HG03432 (cell line): ENCODE measurements at regions not wholly inside any gene's neighbourhood (a gene's known extent, or its start where the extent isn't known, plus 50 kb on each side); places are given as distances from the start of the nearest gene placed in this dataset.
"Not testable (repeated sequence)": the region's sequence is repeated elsewhere in the genome, so short reads cannot be mapped to it uniquely, and the experiment has no call there.

ENCODE experiments used
- ATAC-seq: cut with Tn5 transposase; IDR thresholded peaks from one replicate; pipeline ENCODE4 v1.9.1; 2021; ENCODE audit warnings: mild to moderate bottlenecking, moderate library complexity; ENCODE audit not compliant: unreplicated experiment

DNA sequence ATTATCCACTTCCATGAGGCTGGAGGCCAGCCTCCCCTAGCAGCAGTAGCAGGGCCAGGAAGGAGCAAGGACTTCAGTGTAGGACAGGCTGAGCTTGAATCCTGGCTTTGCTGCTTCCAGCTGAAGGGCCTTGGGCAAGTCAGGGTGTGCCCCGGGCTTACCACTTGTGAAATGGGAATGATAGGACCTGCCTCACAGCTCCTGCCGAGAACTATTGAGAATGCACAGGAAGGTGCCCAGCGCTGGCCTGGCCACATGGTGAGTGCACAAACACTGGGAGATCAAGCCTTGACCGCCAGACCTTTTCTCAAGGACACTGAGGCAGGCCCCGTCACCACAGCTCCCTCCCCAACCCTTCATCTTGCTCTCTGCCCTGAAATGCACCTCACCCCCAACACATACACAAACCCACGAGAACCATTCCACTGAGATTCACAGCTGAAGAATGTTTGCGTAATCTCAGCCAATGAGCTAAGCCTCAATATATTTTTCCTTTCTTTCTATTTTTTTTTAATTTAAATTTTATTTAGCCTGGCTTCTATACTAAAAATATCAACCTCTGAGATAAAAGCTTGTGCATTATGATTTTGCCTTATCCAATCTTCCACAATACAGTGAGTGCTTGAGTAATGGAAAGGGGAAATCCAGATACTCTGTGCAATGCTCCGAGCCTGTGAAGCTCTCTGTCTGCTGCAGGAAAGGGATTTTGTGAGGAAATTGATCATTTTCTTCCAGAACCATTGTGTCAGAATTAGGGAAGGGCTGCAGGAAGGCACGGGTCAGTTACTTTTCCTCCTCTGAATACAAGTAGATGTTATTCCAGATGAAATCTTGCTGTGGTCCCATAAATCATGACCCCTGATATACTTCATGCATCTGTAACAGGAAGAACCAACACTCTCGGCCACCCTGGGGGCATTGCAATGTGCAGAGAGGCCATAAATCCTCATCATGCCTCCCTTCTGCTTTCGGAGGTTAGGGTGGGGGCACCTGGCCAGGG is 193.9 kb downstream of the TLE3 start:
- no peak for ATAC-seq

DNA sequence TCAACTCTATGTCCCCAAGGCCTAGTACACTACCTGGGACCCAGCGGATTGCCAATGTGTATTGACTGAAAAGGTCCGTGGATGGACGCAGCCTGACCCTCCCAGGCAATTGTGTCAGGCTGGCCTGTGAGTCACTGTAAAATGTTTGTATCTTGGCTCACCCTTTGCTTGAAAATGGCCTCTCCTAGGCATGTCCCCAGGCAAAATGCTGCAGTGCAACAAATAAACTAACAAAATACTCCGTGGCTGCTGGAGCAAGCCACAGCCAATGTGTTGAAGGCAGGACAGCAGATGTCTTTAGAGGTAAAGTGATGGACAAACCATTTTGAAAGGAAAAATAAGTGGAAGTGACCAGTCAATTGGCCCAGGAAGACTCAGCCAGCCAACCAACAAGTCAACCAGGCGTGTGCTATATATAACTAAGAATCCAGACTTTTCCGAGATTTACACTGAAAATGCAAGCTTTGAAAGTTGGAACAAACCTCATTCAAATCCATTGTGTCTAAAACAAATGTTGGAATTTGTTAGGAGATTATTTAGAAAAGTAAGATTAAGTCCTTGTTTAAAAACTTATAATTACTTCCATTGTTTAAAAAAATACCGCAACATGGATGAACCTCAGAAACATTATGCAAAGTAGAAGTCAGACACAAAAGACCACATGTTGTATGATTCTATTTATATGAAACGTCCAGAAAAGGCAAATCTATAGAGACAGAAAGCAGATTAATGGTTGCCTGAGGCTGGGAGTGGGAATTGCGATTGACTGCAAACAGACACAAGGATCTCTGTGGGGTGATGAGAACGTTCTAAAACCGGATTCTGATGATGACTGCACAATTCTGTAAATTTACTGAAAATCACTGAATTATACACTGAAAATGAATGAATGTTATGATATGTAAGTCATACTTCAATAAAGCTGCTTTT is 191.2 kb downstream of the TLE3 start:
- no peak for ATAC-seq

DNA sequence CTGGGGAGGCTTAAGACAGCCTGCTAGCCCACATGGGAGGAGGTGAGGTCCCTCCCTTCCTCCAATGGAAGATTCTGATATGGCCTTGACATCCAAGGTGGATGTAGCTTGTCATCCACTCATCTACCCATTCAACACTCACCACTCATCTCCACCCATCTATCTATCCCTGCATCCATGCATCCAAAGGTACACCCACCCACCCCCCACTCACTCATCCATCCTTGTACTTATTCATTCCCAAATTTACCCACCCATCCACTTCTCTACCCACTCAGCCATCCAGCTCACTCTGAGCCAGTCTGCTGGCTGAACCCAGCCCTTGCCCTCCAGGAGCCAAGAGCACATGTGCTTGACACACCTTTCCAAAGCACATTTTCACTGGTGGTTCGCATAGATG is 189.7 kb downstream of the TLE3 start:
- no peak for ATAC-seq

DNA sequence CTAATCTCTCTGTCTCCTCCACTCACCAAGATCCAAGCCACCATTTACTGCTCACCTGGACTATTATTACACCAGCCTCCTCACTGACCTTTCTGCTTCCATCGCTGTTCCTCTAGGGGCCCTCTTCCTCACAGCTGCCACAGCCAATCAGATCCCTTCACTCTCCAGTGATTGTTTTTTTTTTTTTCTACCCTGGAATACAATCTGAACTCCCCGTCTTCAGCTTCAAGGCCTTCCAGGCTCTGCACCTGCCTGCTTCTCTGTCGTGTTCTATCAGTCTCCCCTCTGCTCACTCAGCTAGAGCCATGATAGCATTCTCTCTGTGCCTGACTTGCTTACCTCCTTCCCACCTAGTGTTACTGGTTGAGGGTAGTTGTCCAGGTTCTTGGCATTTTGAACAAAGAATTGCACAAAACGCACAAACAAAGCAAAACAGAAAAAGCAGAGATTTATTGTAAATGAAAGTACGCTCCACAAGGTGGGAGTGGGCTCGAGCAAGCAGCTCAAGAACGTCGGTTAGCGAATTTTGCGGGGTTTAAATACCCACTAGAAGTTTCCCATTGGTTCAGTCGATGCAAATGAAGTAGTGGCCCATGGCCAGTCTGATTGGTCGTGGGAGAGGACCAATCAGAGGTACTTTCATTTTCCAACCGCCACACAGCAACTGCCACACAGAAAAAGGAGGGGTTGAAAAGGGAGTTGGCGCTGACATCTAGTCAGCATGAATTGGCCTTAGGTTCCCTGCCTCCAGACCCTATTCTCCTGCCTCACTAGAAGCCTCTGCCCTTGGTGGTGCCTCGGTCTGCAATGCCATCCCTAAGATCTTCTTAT is 188.9 kb downstream of the TLE3 start:
- no peak for ATAC-seq

DNA sequence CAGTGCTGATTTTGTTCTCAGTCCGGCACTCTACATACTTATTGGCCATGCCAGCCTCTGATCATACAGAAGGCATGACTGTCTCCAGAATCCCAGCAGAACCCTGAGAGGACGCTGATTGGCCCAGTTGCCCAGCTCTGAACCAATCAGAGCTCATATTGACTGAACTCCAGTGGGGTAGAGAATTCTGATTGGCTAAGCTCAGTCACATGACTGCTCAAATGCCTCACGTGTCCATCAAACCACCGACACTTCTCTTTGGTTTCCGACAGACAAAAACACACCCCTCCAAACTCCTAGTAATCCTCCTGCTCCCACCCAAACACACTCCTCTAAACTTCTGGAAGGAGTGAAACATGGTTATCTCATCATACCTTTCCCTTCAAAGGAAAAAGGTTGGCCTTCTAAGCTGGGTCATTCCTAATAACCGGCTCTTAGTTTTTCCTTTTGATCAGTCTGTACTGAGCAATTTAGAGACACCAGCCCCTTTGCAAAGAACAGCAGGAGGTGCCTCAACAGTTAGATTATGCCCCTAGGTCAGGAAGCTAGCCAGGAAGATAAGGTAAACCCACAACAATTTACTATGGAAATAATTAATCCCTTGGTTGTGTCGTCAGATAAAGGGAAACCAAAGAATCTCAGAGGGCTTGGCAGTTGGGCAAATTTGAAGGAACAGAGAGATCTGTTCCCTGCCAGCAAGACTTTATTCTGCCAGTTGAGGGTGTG is 187.8 kb downstream of the TLE3 start:
- no peak for ATAC-seq

DNA sequence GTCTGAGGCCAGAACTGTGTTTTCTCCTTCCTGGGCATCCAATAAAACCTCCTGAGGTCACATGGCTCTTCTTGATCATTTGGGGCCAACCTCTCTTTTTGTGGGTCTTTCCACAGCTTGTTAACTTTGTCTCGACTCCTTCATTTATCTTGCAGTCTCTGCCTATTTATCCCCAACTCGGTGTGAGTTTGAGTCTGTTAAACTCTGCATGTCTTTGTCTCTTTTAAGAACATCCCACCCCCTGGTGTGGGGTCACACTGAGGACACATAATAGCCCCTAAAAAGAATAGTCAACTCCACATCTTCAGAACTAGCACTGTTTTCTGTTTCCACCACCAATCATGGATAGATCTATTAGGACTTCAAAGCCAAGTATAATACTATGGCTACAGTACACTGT is 187.2 kb downstream of the TLE3 start:
- no peak for ATAC-seq

DNA sequence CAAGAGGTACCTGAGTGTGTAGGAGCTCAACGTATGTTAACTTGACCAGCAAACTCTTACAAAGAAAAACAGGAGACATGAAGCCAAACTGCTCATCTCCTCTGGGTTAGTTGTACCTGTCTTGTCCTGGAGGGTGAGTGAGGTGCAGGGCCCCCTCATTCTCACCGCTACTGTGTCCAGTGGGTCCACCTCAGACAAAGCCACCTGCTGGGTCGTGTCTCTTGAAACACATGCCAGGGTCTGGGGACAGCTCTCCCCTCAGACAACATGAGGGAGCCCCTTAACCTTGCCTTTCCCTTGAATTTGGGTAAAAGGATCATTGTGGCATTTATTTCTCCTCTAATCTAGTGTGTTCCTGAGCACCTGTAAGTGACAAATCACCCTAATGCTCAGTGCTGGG is 185.6 kb downstream of the TLE3 start:
- no peak for ATAC-seq

DNA sequence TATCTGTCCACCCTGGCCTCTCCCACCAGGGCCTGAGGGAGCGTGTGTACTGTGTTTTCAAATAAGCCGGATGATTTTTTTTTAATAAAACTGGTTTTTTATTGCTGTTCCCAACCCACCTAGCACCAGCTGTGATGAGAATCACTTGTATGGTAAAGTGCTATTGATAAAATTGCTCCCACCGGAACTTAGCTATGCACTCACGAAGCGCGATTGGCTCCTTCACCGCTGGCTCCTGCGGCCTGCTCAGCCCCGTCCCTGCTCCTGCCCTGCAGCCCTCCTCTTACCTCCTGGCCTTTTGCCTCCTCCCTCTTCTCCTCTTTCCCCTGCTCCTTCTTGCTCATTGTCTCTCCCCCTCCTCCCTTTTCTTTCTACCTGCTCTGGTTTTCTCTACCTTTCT is 183.7 kb downstream of the TLE3 start:
- no peak for ATAC-seq

DNA sequence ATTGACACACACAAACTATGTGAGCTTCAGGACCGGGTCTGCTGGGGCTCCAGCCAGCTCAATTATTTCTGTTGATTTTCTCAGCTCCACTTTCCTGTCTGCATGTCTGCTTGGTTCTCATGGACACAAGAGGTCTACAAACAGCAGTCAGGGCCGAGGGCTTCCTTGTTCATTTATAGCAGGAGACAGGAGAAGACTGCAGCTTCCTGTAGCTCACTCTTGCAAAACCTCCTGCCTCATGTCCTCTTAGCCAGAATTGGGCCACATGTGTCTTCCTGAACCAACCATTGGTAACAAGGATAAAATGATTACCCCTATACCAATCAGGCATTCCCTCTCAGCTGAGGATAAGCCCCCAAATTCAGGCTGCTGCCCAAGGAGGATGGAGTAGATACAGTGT is 182.8 kb downstream of the TLE3 start:
- ATAC-seq = no peak

DNA sequence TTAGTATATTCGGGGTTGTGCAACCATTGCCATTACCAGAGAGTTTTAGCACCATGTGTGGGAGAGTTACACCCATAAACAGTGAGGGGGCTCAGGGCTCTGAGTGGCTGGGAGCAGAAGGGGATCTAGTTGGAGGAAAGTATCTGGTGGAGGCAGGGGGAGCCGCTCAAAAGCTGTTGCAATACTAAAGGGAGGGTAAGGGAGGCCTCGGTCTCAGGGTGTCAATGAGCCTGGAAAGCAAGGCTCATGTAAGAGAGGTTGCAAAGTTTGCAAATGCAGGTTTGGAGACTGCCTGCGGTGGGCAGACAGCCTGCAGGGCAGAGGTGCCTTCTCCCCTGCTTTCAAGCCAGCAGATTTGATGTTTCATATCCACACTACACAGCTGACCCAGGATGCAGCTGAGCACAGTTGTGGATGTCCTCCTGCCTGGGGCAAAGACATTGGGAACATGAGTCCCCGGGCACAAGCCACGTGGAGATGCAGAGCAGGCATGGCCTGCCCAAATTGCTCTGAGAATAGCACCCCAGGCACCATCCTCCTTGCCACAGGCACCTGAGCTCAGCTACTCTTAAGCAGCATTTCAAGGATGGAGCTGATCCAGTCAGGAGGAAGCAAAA is 181.4 kb downstream of the TLE3 start:
- ATAC-seq = no peak

DNA sequence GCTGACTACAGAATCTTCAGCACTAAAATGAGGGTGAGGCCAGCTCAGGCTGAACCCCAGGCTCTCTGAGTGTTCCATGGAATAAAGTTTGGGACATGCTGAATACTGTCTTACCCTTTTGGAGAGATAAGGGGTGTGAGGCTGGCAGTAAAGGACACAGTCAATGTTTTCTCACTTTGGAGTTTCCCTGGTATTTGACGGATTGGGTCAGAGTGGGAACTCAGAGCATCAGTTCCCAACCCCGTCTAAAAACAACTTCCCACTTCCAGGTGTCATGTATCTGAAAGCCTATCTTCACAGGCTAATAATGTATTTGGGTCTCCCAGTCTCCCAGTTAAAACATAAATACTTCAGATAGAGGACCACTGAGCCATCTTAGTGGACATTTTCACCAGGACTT is 180.7 kb downstream of the TLE3 start:
- ATAC-seq = no peak

DNA sequence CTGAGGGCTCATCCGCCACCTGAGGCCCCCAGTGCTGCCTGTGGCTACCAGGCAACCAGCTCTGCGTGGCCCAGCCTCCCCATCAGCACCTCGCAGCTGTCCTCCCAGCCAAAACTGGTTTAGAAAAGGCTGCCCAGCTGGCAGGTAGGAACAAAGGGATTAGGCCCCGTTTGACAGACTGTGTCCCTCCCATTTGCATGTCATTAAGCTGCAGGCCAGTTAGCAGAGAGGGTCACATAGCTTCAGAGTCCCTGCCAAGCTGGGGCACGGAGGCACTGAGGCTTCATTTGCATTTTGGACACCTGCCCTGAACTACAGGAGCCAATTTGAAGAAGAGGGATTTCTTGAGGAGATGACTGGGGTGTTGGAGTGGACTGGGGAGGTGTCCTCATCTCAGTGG is 177.9 kb downstream of the TLE3 start:
- no peak for ATAC-seq

DNA sequence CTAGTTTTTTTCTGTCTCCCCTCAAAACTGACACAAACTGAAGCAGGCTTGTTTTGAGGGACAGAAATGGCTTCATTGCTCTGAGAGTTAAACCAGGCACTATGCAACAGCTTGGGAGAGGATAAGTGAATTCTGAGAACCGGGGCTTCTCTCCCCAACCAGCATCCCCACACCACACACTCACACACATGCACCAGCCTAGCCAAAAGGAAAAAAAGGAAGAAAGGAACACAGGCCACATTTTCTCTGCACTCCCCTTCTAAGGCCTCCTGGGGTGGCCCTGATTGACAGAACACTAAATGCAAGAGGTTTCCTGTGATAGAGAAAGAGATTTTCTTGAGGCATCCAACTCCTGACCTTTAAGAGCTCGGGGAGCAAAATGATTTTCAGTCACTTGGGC is 177.5 kb downstream of the TLE3 start:
- no peak for ATAC-seq

DNA sequence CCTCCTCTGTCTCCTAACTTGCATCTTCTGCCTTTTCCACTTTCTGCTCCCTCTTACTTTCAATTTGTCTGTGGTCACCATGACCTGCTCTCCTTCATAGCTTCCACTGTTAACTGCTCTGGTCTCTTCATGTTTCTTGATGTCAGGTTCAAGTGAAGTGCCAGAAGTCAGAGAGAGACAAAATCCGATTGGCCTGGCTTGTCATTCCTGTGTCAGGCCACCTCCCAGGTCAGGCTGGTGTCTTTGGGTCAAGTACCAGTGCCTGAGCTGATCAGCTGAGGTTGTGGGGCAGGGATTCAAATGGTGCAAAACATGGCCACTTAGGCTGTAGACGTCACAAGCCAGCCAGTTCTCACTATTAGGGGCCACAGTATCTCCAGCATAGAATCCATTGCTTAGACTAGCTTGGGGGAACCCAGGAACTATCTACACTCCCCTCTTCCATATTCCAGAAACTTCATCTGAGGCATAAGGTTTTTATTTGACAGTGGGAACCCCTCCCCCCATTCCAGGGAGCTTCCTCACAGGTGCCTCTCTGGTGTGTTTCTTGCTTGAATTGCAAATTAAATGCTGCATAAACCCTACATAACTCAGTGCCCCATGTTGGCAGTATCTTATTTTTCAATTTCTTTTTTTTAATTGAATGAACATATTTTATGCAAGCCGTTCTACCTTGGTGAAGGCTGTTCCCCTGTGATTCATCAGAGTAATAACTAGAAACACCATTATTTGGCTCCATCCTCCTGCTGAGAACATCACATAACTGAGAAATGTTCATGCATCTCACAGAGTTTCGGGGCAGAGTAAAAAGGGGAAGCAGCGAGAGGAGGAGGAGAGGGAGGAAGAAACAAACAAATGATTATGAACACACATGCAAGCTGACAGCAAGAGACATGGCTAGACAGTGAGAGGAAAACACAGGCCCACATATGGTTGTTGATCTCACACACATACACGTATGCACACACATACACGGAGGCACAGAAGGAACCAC is 175.8 kb downstream of the TLE3 start:
- no peak for ATAC-seq

DNA sequence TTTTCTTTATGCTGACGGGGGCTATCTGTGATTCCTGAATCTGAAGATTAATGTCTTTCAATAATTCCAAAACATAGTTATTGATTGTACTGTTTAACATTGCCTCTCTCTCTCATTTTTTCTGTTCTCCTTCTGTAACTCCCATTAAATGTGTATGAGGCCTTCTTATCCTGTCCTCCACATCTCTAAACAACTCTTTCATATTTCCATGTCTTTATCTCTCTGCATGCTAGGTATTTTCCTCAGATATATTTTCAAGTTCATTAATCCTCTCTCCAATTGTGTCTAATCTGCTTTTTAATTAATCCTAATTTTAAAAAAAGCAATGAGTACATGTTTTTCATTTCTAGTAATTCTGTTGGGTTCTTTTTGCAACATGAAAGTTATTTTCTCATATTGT is 173.2 kb downstream of the TLE3 start:
- ATAC-seq = no peak

DNA sequence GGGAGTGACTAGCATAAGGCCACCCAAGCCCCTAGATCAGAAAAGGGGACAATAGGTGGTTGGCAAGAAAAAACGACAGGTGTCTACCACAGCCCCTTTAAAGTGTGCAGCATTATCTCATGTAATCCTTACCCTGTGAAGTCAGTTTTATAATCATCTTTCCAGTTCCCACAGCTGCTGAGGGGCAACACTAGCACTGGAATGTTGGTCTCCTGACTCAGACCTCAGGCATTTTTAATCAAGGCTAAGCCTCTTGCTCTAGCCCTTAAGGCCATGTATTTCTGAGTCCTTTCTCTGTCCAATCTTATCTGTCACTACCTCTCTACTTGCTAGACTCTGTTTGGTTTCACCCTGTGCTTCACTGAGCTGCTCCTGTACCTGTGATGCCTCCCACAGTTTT is 171.7 kb downstream of the TLE3 start:
- ATAC-seq = no peak

DNA sequence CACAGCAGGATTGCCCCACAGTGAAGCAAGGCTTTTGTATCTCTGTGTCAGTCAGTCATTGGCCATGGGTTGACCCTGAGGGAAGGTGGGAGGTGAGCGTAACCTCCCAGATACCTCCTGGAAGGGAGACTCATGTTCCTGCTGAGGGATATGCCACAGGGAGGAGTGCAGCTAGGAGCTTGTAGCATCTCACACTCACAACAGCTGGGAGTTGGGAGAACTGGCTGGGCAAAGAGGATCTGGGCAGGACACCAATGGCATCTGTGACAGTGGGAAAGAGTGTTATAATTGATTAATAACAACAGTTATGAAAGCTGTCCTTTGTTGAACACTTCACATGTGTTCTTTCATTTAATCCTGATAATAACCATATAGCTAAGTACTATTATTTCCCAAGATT is 171.0 kb downstream of the TLE3 start:
- no peak for ATAC-seq

DNA sequence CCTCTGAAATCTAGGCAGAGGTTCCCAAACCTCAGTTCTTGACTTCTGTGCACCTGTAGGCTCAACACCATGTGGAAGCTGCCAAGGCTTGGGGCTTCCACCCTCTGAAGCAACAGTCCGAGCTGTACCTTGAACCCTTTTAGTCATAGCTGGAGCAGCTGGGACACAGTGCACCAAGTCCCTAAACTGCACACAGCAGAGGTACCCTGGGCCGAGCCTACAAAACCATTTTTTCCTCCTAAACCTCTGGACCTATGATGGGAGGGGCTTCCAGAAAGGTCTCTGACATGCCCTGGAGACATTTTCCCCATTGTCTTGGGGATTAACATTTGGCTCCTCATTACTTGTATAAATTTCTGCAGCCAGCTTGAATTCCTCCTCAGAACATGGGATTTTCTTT is 168.8 kb downstream of the TLE3 start:
- ATAC-seq = not testable (repeated sequence)
